HepG2 (cell line): ENCODE measurements at regions not wholly inside any gene's neighbourhood (a gene's known extent, or its start where the extent isn't known, plus 50 kb on each side); places are given as distances from the start of the nearest gene placed in this dataset.

Experiments used
- ATAC-seq: fragments of 200-7000 bp; cut with Tn5 transposase; 3 replicates; pipeline ENCODE4 v1.9.1; 2020; ENCODE audit warnings: mild to moderate bottlenecking, moderate library complexity
- BruUV-seq: library from RNA; stranded (reverse); fragments of 400-500 nt; replicated peaks from 2 replicates; lab custom pipeline; 2021; lab: Mats Ljungman, UMichigan
- CTCF ChIA-PET: fragments of 300-600 bp; formaldehyde crosslinking; extraction: SDS; loops from one replicate; lab custom pipeline; 2021; ENCODE audit warnings: low total read pairs, inconsistent platforms, low intra/inter-chr PET ratio; lab: Yijun Ruan, JAX
- POLR2A ChIA-PET: fragments of 350-600 bp; sonication (Branson Sonifier 250); formaldehyde crosslinking; loops from one replicate; lab custom pipeline; 2020; ENCODE audit warnings: antibody characterized with exemption, inconsistent platforms; lab: Yijun Ruan, JAX
- DNase-seq: peaks from one replicate; pipeline ENCODE4 v3.0.0-alpha.2; 2015; ENCODE audit warnings: low spot score
- FAIRE-seq: peaks from 3 replicates; lab custom pipeline; 2011; peaks lifted over from hg19 to GRCh38; lab: Jason Lieb, UNC
- H2AFZ ChIP-seq: one replicate; pipeline ENCODE4 v1.6.1; 2011; ENCODE audit warnings: low read length, inconsistent platforms
- H3K27ac ChIP-seq: fragments of 300-600 bp; 3 replicates; pipeline ENCODE4 v1.8.0; 2011; ENCODE audit warnings: mixed run types, mild to moderate bottlenecking, mixed read lengths, low read length, inconsistent platforms; ENCODE audit not compliant: insufficient read depth; ENCODE audit errors: extremely low read length
- H3K27me3 ChIP-seq, 2 experiments: fragments of 200-600 bp in 1 of 2; 2 replicates in 1 of 2; 3 replicates in 1 of 2; pipeline versions ENCODE4 v1.6.0 to v1.8.0; 2011; ENCODE audit warnings: low read length in 2 of 2, mild to moderate bottlenecking in 2 of 2, moderate library complexity in 2 of 2, inconsistent platforms in 1 of 2; ENCODE audit not compliant: insufficient read depth in 2 of 2, control insufficient read depth in 1 of 2
- H3K36me3 ChIP-seq, 2 experiments: fragments of 200-600 bp in 1 of 2; replicated peaks in 1 of 2; 2 replicates in 1 of 2; 3 replicates in 1 of 2; pipeline versions ENCODE4 v1.5.1 to v1.8.0; 2011; ENCODE audit warnings: low read length in 2 of 2, inconsistent platforms in 1 of 2; ENCODE audit not compliant: insufficient read depth in 2 of 2, control insufficient read depth in 1 of 2
- H3K4me1 ChIP-seq: 2 replicates; pipeline ENCODE4 v1.5.1; 2012; ENCODE audit warnings: low read length, inconsistent platforms; ENCODE audit not compliant: insufficient read depth
- H3K4me2 ChIP-seq: 2 replicates; pipeline ENCODE4 v1.6.0; 2011; ENCODE audit warnings: low read depth, low read length, inconsistent platforms
- H3K4me3 ChIP-seq, 3 experiments: fragments of 200-600 bp in 1 of 3; sonication (generic), shearing (Covaris generic) in 1 of 3; replicated peaks in 1 of 3; 2 replicates each; pipeline ENCODE4 v1.5.1; 2011 to 2016; ENCODE audit warnings: low read length in 3 of 3, inconsistent platforms in 2 of 3, low read depth in 2 of 3, mild to moderate bottlenecking in 2 of 3, control low read depth in 1 of 3, mixed read lengths in 1 of 3; ENCODE audit not compliant: insufficient read depth in 1 of 3
- H3K79me2 ChIP-seq: one replicate; pipeline ENCODE4 v1.6.1; 2011; ENCODE audit warnings: low read length, inconsistent platforms; ENCODE audit not compliant: insufficient read depth
- H3K9ac ChIP-seq: 2 replicates; pipeline ENCODE4 v1.6.0; 2011; ENCODE audit warnings: mild to moderate bottlenecking, low read depth, low read length, inconsistent platforms; ENCODE audit not compliant: insufficient read depth
- H3K9me3 ChIP-seq: 2 replicates; pipeline ENCODE4 v1.5.1; 2012; ENCODE audit warnings: mild to moderate bottlenecking, low read length
- H4K20me1 ChIP-seq: 2 replicates; pipeline ENCODE4 v1.6.0; 2011; ENCODE audit warnings: inconsistent platforms, mild to moderate bottlenecking, low read length, moderate library complexity; ENCODE audit not compliant: insufficient read depth
- BCLAF1 ChIP-seq: fragments of 450-650 bp; IDR thresholded peaks from 2 replicates; pipeline ENCODE4 v1.6.1; 2017; ENCODE audit warnings: mild to moderate bottlenecking
- CBX2 ChIP-seq, 2 experiments: fragments of 200-600 bp in 1 of 2; sonication (generic); formaldehyde crosslinking in 1 of 2; IDR thresholded peaks; 2 replicates each; pipeline versions ENCODE4 v1.7.0 to v1.8.1; 2018 to 2022; ENCODE audit warnings: low read depth in 2 of 2, low read length in 1 of 2, mild to moderate bottlenecking in 1 of 2, missing genetic modification reagents in 1 of 2
- HOXA7 ChIP-seq: sonication (generic); formaldehyde crosslinking; IDR thresholded peaks from 2 replicates; pipeline ENCODE4 v1.8.1; 2022; ENCODE audit warnings: mild to moderate bottlenecking, missing genetic modification reagents, moderate library complexity
- NCOA1 ChIP-seq: sonication (generic); formaldehyde crosslinking; IDR thresholded peaks from 2 replicates; pipeline ENCODE4 v1.9.0; 2021; ENCODE audit warnings: missing genetic modification reagents
- THRA ChIP-seq: sonication (generic); formaldehyde crosslinking; IDR thresholded peaks from 2 replicates; pipeline ENCODE4 v1.4.0; 2020; ENCODE audit warnings: missing genetic modification reagents, borderline replicate concordance
- ZBTB46 ChIP-seq: sonication (generic); formaldehyde crosslinking; IDR thresholded peaks from 2 replicates; pipeline ENCODE4 v1.4.0; 2020; ENCODE audit warnings: mild to moderate bottlenecking, missing genetic modification reagents, borderline replicate concordance
- ZHX2 ChIP-seq, 2 experiments: sonication (generic) in 1 of 2; formaldehyde crosslinking in 1 of 2; IDR thresholded peaks; 2 replicates each; pipeline versions ENCODE4 v1.6.1 to v1.9.0; 2014 to 2022; ENCODE audit warnings: antibody characterized with exemption in 1 of 2, borderline replicate concordance in 1 of 2, inconsistent platforms in 1 of 2, low read depth in 1 of 2, missing genetic modification reagents in 1 of 2
- ZMYM2 ChIP-seq: sonication (generic); formaldehyde crosslinking; IDR thresholded peaks from 2 replicates; pipeline ENCODE4 v1.8.0; 2022; ENCODE audit warnings: mild to moderate bottlenecking, missing genetic modification reagents
- ZNF652 ChIP-seq: IDR thresholded peaks from 2 replicates; pipeline ENCODE4 v1.6.1; 2016; ENCODE audit warnings: low read depth, borderline replicate concordance
- WGBS: methylation state at CpG from one replicate; pipeline ENCODE4 v1.1.6; 2017; ENCODE audit warnings: low lambda C conversion rate; 5-methylcytosine and 5-hydroxymethylcytosine counted together
- in situ Hi-C: cut with HindIII; loops from 2 replicates; pipeline ENCODE4 v1.10.0; 2017; ENCODE audit warnings: low pct_unique_long_range_greater_than_20kb; ENCODE audit not compliant: extremely low pct_ligation_motif_present
- intact Hi-C: fragments of 100-400 bp; cut with micrococcal nuclease; formaldehyde crosslinking; loops from one replicate; pipeline ENCODE4 v1.10.0; 2022; ENCODE audit not compliant: unreplicated experiment

GRCh38 chr15:69758810-69759790 is 306.5 kb downstream of the RPLP1 start:
- H3K4me3 ChIP-seq: no peak overlapping the region
- peaks cover 0 to 1% of the 10 kb centered on the region in 2 experiments; a peak in 2 of 5 replicates for H3K27me3 ChIP-seq
- H3K36me3 ChIP-seq: no peaks in the 10 kb centered on the region
- intact Hi-C loops: no loop called here
- FAIRE-seq: no peak
- DNase-seq: no peak
- in situ Hi-C loops: no loop called here
- no peak for ATAC-seq
- ChIA-PET CTCF (no interaction called here), POLR2A (no interaction called here)
- 28% methylated on average over 6 of the region's 8 CpGs for WGBS
- H4K20me1 ChIP-seq: peaks cover 2% of the 10 kb centered on the region; the same call in 1 of the 2 replicates
- no TSS peak for BruUV-seq
- H3K79me2 ChIP-seq: no peaks in the 10 kb centered on the region
- H3K9ac ChIP-seq: no peak overlapping the region
- no peaks in the 10 kb centered on the region for H3K4me1 ChIP-seq
- no peaks in the 10 kb centered on the region for H3K9me3 ChIP-seq
- no peak overlapping the region for H2AFZ ChIP-seq
- no peak overlapping the region for H3K27ac ChIP-seq
- no peak overlapping the region for H3K4me2 ChIP-seq
- TF ChIP-seq ZHX2 (IDR thresholded peaks at IDR 0.05; ENCODE audit: low read depth) (no peak), ZHX2 (CRISPR knock-in tag; IDR thresholded peaks at IDR 0.05; ENCODE audit: borderline replicate concordance) (no peak), ZBTB46 (no peak), NCOA1 (CRISPR knock-in tag) (no peak), ZMYM2 (CRISPR knock-in tag) (no peak), ZNF652 (no peak), BCLAF1 (no peak), HOXA7 (CRISPR knock-in tag) (no peak), CBX2 (IDR thresholded peaks at IDR 0.05; ENCODE audit: low read depth, low read length) (no peak), CBX2 (CRISPR knock-in tag; IDR thresholded peaks at IDR 0.05; ENCODE audit: low read depth) (no peak), THRA (CRISPR knock-in tag) (no peak)
